ENCODE measurements at regions not wholly inside any gene's neighbourhood (a gene's known extent, or its start where the extent isn't known, plus 50 kb on each side); places are given as distances from the start of the nearest gene placed in this dataset.

GRCh38 chr6:11423072-11423471 is 114.5 kb upstream of the TMEM170B start:
- no peaks in the 10 kb centered on the region for H3K9me2 ChIP-seq (replicated peaks; ENCODE audit: insufficient read depth, low read length)
- no peaks in the 10 kb centered on the region for H4K20me1 ChIP-seq (ENCODE audit: insufficient read depth, low read length)
- no peaks in the 10 kb centered on the region for H3K79me2 ChIP-seq (ENCODE audit: low read length)
- no peak overlapping the region for H2AFZ ChIP-seq (ENCODE audit: low read length)
- H3K9me3 ChIP-seq (replicated peaks; ENCODE audit: insufficient read depth, low read length) = no peaks in the 10 kb centered on the region
- no peak overlapping the region for H3K9ac ChIP-seq (ENCODE audit: low read length)
- H3K27ac ChIP-seq (ENCODE audit: low read length) = no peak overlapping the region
- no peak for DNase-seq
- no peaks in the 10 kb centered on the region for H3K27me3 ChIP-seq (replicated peaks; ENCODE audit: insufficient read depth, low read length)
- no peak overlapping the region for H3K4me3 ChIP-seq (ENCODE audit: low read length)
- no peaks in the 10 kb centered on the region for H3K4me1 ChIP-seq (ENCODE audit: low read length)
- H3F3A ChIP-seq (ENCODE audit: insufficient read depth, low read length) = no peaks in the 10 kb centered on the region
- TF ChIP-seq CTCF (IDR thresholded peaks at IDR 0.05; ENCODE audit: low read length) = no peak
- no peak for TF ChIP-seq EZH2phosphoT487 (IDR thresholded peaks at IDR 0.05; ENCODE audit: low read length)
- TF ChIP-seq EZH2 (optimal IDR thresholded peaks at IDR 0.05; ENCODE audit: low read depth, low read length) = no peak
- no peaks in the 10 kb centered on the region for H3K36me3 ChIP-seq (replicated peaks; ENCODE audit: insufficient read depth, low read length)
- no peak overlapping the region for H3K4me2 ChIP-seq (ENCODE audit: low read depth, low read length)

GRCh38 chr6:11419763-11420453 is 117.6 kb upstream of the TMEM170B start:
- no peaks in the 10 kb centered on the region for H3K27me3 ChIP-seq (replicated peaks; ENCODE audit: insufficient read depth, low read length)
- no peaks in the 10 kb centered on the region for H3K79me2 ChIP-seq (ENCODE audit: low read length)
- no peak overlapping the region for H3K4me2 ChIP-seq (ENCODE audit: low read depth, low read length)
- H3K27ac ChIP-seq (ENCODE audit: low read length) = no peak overlapping the region
- no peak overlapping the region for H3K9ac ChIP-seq (ENCODE audit: low read length)
- no peak overlapping the region for H2AFZ ChIP-seq (ENCODE audit: low read length)
- no peaks in the 10 kb centered on the region for H3F3A ChIP-seq (ENCODE audit: insufficient read depth, low read length)
- no peaks in the 10 kb centered on the region for H3K4me1 ChIP-seq (ENCODE audit: low read length)
- no peak for TF ChIP-seq EZH2phosphoT487 (IDR thresholded peaks at IDR 0.05; ENCODE audit: low read length)
- TF ChIP-seq EZH2 (optimal IDR thresholded peaks at IDR 0.05; ENCODE audit: low read depth, low read length) = no peak
- no peak for TF ChIP-seq CTCF (IDR thresholded peaks at IDR 0.05; ENCODE audit: low read length)
- no peaks in the 10 kb centered on the region for H3K36me3 ChIP-seq (replicated peaks; ENCODE audit: insufficient read depth, low read length)
- no peak for DNase-seq
- H4K20me1 ChIP-seq (ENCODE audit: insufficient read depth, low read length) = no peaks in the 10 kb centered on the region
- no peaks in the 10 kb centered on the region for H3K9me2 ChIP-seq (replicated peaks; ENCODE audit: insufficient read depth, low read length)
- H3K9me3 ChIP-seq (replicated peaks; ENCODE audit: insufficient read depth, low read length) = no peaks in the 10 kb centered on the region
- H3K4me3 ChIP-seq (ENCODE audit: low read length) = no peak overlapping the region

- TF ChIP-seq CTCF (IDR thresholded peaks at IDR 0.05; ENCODE audit: low read length) (no peak), EZH2phosphoT487 (IDR thresholded peaks at IDR 0.05; ENCODE audit: low read length) (no peak), EZH2 (optimal IDR thresholded peaks at IDR 0.05; ENCODE audit: low read depth, low read length) (no peak)
- H3K4me3 ChIP-seq (ENCODE audit: low read length) = no peak overlapping the region
- H3F3A ChIP-seq (ENCODE audit: insufficient read depth, low read length) = no peaks in the 10 kb centered on the region
- 0 out of 2 replicates have a peak, but pooled peaks cover 2% of the 10 kb centered on the region for H3K4me1 ChIP-seq (ENCODE audit: low read length)
- H3K9ac ChIP-seq (ENCODE audit: low read length) = no peak overlapping the region
- no peak overlapping the region for H3K27ac ChIP-seq (ENCODE audit: low read length)
- no peaks in the 10 kb centered on the region for H3K27me3 ChIP-seq (replicated peaks; ENCODE audit: insufficient read depth, low read length)
- no peaks in the 10 kb centered on the region for H3K9me2 ChIP-seq (replicated peaks; ENCODE audit: insufficient read depth, low read length)
- no peak for DNase-seq
- H2AFZ ChIP-seq (ENCODE audit: low read length) = no peak overlapping the region
- H4K20me1 ChIP-seq (ENCODE audit: insufficient read depth, low read length) = no peaks in the 10 kb centered on the region
- no peaks in the 10 kb centered on the region for H3K79me2 ChIP-seq (ENCODE audit: low read length)
- no peaks in the 10 kb centered on the region for H3K9me3 ChIP-seq (replicated peaks; ENCODE audit: insufficient read depth, low read length)
- no peak overlapping the region for H3K4me2 ChIP-seq (ENCODE audit: low read depth, low read length)
- no peaks in the 10 kb centered on the region for H3K36me3 ChIP-seq (replicated peaks; ENCODE audit: insufficient read depth, low read length)
Observed at GRCh38 chr6:11418290-11418905, 119.2 kb upstream of the TMEM170B start.
